ENCODE measurements at regions not wholly inside any gene's neighbourhood (a gene's known extent, or its start where the extent isn't known, plus 50 kb on each side); places are given as distances from the start of the nearest gene placed in this dataset.
"Not testable (repeated sequence)": the region's sequence is repeated elsewhere in the genome, so short reads cannot be mapped to it uniquely, and the experiment has no call there.

DNA sequence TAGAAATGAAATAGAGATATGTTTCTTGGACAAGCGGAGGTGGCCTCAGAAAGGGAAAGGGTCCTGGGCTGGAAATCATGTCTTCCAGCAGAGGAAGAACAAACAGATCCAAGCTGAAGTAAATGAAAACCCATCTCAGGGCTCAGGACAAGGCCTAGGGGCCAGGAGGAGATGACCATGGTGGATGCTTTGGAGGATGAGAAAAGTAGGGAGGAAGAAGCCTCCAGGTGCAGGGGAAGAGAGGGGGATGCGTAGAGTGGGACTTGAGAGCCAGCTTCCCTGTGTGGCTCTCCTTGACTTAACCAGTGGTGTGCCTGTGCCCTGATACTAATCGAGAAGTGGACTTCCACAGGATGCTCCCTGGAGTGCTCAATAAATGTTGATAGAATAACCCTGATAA, 203.2 kb downstream of the FAM43A start:
- TF ChIP-seq, protein P1, sequence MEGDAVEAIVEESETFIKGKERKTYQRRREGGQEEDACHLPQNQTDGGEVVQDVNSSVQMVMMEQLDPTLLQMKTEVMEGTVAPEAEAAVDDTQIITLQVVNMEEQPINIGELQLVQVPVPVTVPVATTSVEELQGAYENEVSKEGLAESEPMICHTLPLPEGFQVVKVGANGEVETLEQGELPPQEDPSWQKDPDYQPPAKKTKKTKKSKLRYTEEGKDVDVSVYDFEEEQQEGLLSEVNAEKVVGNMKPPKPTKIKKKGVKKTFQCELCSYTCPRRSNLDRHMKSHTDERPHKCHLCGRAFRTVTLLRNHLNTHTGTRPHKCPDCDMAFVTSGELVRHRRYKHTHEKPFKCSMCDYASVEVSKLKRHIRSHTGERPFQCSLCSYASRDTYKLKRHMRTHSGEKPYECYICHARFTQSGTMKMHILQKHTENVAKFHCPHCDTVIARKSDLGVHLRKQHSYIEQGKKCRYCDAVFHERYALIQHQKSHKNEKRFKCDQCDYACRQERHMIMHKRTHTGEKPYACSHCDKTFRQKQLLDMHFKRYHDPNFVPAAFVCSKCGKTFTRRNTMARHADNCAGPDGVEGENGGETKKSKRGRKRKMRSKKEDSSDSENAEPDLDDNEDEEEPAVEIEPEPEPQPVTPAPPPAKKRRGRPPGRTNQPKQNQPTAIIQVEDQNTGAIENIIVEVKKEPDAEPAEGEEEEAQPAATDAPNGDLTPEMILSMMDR (IDR thresholded peaks at IDR 0.05; ENCODE audit: low read depth, low read length): no peak
- no peak overlapping the region for H3K4me3 ChIP-seq (ENCODE audit: low read depth, low read length)
- no peak for DNase-seq (ENCODE audit: low read depth, low spot score)
- in situ Hi-C loops (cut with HindIII; ENCODE audit: low sequenced_read_pairs): no loop called here

DNA sequence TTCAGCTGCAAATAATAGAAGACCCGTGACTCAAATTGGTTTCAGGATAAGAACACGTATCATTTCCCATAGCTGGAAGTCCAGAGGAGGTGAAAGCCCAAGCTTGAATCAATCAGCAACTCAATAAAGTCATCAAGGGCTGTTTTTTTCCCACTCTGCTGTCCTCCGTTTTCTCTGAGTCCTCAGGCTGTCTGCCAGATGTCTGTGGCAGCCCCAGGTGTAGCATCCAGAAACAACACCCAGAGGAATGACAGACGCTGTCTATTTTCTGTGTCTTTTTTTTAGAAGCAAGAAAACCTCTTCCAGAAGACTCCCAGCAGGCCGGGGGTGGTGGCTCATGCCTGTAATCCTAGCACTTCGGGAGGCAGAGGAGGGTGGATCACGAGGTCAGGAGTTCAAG, 204.4 kb downstream of the FAM43A start:
- in situ Hi-C loops (cut with HindIII; ENCODE audit: low sequenced_read_pairs): no loop called here
- TF ChIP-seq, protein P1 (IDR thresholded peaks at IDR 0.05; ENCODE audit: low read depth, low read length): no peak

DNA sequence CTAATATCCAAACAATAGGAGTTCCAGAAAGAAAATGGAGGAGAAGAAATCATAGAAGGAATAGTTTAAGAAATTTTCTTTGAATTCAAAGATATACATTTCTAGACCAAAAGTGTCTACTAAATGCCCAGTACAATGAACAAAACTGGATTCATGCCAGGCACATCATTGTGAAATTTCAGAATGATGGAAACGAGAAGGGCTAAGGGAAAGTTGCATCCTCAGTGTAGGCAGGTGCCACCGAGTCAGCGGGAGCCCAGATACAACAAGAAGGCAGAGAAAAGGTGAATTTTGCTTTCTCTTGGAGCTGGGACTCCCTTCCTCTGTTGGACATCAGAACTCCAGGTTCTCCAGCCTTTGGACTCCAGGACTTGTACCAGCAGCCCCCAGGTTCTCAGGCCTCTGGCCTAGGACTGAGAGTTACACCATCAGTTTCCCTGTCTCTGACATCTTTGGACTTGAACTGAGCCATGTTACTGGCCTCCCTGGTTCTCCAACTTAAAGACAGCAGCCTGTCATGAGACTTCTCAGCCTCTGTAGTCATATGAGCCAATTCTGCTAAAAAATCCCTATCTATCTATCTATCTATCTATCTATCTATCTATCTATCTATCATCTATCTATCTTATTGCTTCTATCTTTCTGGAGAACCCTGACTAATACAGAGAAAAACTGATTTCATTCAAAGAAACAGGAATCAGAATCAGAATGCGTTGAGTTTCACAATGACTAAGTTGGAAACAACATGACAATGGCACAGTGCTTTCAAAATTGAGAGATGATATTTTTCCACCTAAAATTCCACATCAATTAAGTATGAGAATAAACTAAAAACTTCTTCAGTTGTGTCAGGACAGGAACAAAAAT, 207.7 kb downstream of the FAM43A start:
- DNase-seq (ENCODE audit: low read depth, low spot score): no peak
- no peak overlapping the region for H3K4me3 ChIP-seq (ENCODE audit: low read depth, low read length)
- in situ Hi-C loops (cut with HindIII; ENCODE audit: low sequenced_read_pairs): no loop called here
- TF ChIP-seq, protein P1 (IDR thresholded peaks at IDR 0.05; ENCODE audit: low read depth, low read length): no peak

More for the DNA sequence above, 204.4 kb downstream of the FAM43A start:
- no peak overlapping the region for H3K4me3 ChIP-seq (ENCODE audit: low read depth, low read length)
- DNase-seq (ENCODE audit: low read depth, low spot score): no peak

DNA sequence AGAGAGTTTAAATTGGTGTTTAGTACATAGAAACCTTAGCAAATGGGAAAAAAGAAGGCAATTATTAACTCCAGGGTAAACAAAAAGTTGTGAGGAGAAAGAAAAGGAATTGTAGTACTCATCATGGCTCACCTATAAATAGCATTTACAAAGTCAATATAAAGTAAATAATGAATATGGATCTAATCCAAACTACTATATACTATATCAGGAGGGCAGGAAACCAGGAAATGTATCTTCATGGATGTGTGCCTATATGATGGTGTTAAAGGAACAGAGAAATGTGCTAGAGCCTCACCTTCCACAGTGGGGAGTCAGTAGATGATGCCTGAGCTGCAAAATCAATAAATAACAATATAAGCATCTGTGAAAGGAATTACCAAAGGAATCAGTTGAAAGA, 208.9 kb downstream of the FAM43A start:
- TF ChIP-seq, protein P1 (IDR thresholded peaks at IDR 0.05; ENCODE audit: low read depth, low read length): no peak
- DNase-seq (ENCODE audit: low read depth, low spot score): no peak
- in situ Hi-C loops (cut with HindIII; ENCODE audit: low sequenced_read_pairs): no loop called here
- H3K4me3 ChIP-seq (ENCODE audit: low read depth, low read length): no peak overlapping the region

DNA sequence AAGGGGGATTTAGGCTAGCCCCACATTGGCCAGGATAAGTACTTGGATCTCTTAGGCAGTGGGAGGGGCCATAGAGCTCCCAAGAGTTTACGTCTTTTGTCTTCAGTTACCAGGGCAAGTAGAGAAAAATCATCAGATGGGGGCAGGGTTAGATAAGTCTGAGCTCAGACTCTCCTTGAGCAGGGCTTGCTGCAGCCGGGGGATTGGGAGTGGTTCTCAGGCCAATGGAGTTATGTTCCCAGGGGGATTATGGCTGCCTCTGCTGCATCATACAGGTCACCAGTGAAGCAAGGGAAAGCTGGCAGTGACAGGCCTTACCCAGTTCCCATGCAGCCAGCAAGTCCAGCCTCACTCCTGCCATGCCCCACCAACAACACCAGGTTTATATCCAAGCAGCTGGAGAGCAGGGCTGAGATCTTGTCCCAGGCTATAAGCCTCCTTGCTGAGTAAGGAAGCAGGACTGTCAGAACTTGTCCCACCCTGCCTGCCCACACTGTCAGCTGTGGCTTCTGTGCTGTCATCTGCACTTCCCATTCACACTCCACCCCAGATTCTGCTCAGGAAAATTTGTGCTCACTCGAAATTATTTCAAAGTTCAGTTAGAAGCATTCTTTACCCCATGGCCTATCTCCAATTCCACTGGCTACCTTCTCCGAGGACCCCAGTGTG, 215.3 kb downstream of the FAM43A start:
- no peak overlapping the region for H3K4me3 ChIP-seq (ENCODE audit: low read depth, low read length)
- DNase-seq (ENCODE audit: low read depth, low spot score): no peak
- in situ Hi-C loops (cut with HindIII; ENCODE audit: low sequenced_read_pairs): no loop called here
- TF ChIP-seq, protein P1 (IDR thresholded peaks at IDR 0.05; ENCODE audit: low read depth, low read length): no peak

DNA sequence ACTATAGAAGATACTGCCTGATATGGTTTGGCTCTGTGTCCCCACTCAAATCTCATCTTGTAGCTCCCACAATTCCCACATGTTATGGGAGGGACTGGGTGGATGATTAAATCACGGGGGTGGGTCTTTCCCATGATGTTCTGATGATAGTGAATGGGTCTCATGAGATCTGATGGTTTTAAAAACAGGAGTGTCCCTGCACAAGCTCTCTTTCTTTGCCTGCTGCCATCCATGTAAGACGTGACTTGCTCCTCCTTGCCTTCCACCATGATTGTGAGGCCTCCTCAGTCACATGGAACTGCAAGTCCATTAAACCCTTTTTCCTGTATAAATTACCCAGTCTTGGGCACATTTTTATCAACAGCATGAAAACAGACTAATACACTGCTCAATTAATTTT, 217.8 kb downstream of the FAM43A start:
- DNase-seq (ENCODE audit: low read depth, low spot score); in situ Hi-C loops (cut with HindIII; ENCODE audit: low sequenced_read_pairs); H3K4me3 ChIP-seq (ENCODE audit: low read depth, low read length): not testable (repeated sequence)

DNA sequence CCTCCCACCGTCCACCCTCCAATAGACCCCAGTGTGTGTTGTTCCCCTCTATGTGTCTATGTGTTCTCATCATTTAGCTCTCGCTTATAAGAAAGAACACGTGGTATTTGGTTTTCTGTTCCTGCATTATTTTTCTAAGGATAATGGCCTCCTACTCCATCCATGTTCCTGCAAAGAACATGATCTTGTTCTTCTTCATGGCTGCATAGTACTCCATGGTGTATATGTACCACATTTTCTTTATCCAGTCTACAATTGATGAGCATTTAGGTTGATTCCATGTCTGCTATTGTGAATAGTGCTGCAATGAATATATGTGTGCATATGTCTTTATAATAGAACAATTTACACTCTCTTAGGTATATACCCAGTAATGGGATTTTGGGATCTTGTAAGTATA, 219.3 kb downstream of the FAM43A start:
- H3K4me3 ChIP-seq (ENCODE audit: low read depth, low read length); in situ Hi-C loops (cut with HindIII; ENCODE audit: low sequenced_read_pairs); DNase-seq (ENCODE audit: low read depth, low spot score): not testable (repeated sequence)

Measured in astrocyte of the spinal cord (primary cell).